SK-MEL-5 (cell line): ENCODE measurements at regions not wholly inside any gene's neighbourhood (a gene's known extent, or its start where the extent isn't known, plus 50 kb on each side); places are given as distances from the start of the nearest gene placed in this dataset.
"Not testable (repeated sequence)": the region's sequence is repeated elsewhere in the genome, so short reads cannot be mapped to it uniquely, and the experiment has no call there.

Experiments
- DNase-seq: peaks from one replicate; pipeline ENCODE4 v3.0.0-alpha.2; 2016; ENCODE audit warnings: low read depth, low spot score
- in situ Hi-C: cut with HindIII; loops from 2 replicates; pipeline ENCODE4 v1.10.0; 2016; ENCODE audit warnings: low sequenced_read_pairs, high pct_unique_total_duplicates, low pct_unique_long_range_greater_than_20kb

- in situ Hi-C loops, result no loop called here
- no peak for DNase-seq
Measured at GRCh38 chr3:125645616-125646015, 50.3 kb upstream of the OSBPL11 start.

- in situ Hi-C loops, result no loop called here
- no peak for DNase-seq
Measured at GRCh38 chr3:125646581-125646980, 51.3 kb upstream of the OSBPL11 start.

GRCh38 chr3:125647318-125648014, 52.2 kb upstream of the OSBPL11 start:
- no peak for DNase-seq
- in situ Hi-C loops, result no loop called here

GRCh38 chr3:125651244-125651643, 55.9 kb upstream of the OSBPL11 start:
- no peak for DNase-seq
- in situ Hi-C loops, result no loop called here

DNA sequence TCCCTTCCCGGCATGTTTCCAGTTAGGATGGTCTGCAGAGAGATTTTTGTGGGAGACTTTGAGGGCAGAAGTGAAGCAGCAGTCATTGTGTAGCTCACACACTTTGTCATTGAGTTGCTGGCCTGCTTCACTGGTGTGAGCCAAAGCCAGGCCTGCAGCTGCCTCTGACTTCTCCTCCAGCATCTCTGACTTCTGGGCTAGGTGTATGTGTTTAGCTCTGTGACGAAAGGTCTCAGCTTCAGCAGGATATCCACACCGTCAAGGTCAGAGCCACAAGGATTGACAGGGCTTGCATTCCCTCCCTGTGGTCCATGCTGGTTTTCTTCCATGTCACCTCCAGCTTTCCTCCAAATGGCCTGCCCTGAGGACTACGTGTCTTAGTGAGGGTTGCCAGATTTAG, 57.1 kb upstream of the OSBPL11 start:
- in situ Hi-C loops, result no loop called here
- no peak for DNase-seq

DNA sequence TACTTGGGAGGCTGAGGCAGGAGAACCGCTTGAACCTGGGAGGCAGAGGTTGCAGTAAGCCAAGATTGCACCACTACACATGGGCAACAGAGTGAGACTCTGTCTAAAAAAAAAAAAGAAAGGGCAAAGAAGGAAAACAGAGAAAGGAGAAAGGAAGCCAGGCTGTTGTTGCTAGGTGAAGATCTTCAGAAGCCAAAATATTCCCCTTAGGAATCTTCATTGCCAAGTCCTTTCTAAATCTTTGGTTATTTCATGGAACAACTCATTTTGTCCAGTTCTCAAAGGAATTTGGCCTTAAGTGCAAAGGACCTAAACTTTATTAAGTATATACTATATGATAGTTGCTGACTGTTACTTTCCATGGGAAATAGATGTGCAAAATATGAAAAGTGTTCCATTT, 59.2 kb upstream of the OSBPL11 start:
- in situ Hi-C loops, result no loop called here
- no peak for DNase-seq

DNA sequence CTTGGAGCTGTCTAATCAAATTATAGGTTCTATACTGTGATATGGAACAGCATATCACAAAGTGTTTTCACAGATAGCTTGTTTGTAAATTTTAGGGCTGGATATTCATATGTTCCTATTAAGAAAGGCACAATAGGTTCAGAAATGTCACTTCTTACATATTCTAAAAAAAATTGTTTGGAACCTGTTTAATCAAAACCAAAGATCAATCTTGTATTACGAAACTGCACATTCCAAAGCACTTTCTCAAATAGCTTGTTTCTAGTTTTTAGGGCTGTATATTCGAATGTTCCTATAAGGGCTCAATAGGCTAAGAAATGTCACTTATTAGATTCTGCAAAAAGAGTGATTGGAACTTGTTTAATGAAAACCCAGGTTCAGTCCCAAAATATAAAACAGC, 67.4 kb upstream of the OSBPL11 start:
- in situ Hi-C loops, result no loop called here
- no peak for DNase-seq

- in situ Hi-C loops, result no loop called here
- no peak for DNase-seq
Measured at GRCh38 chr3:125670352-125670751, 75.1 kb upstream of the OSBPL11 start.

DNA sequence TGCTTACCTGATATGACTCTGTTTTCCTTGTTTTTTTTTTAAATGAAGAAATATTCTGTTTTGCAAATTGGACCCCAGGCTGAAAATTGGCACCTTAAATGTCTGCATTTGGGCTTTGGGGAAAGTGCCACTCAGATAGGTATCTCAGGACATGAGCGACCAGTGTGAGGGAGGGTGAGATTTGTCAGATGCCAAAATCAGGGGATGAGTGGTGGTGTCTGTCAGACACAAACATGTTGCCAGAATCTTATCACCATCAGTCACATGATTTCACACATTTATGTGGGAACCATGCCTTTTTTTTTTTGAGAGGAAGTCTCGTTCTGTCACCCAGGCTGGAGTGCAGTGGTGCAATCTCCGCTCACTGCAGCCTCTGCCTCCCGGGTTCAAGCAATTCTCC, 75.6 kb upstream of the OSBPL11 start:
- DNase-seq, result no peak
- in situ Hi-C loops, result no loop called here

- in situ Hi-C loops, result no loop called here
- no peak for DNase-seq
Measured at GRCh38 chr3:125671461-125672243, 76.4 kb upstream of the OSBPL11 start.

- in situ Hi-C loops, result no loop called here
Measured at GRCh38 chr3:125675791-125676190, 80.5 kb upstream of the OSBPL11 start.

GRCh38 chr3:125679258-125679657, 84.0 kb upstream of the OSBPL11 start:
- DNase-seq, result peak; percentile 5
- in situ Hi-C loops, result no loop called here

More at GRCh38 chr3:125675791-125676190, 80.5 kb upstream of the OSBPL11 start:
- DNase-seq, result no peak

DNA sequence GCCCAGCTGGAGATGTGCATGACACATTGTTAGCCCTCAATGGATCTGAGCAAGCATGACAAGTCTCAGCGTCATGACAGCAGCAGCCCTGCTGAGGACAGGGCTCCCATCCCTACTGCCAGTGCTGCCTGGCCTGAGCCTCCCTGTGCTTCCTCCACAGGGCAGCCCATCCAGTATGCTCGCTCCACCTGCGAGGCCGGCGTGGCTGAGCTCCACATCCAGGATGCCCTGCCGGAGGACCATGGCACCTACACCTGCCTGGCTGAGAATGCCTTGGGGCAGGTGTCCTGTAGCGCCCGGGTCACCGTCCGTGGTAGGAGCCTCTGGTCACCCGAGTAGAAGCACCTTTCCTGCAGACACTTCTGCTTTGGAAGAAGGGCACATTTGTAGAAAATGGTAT, 85.8 kb upstream of the OSBPL11 start:
- no peak for DNase-seq
- in situ Hi-C loops, result no loop called here

- DNase-seq, in situ Hi-C loops: not testable (repeated sequence)
Measured at GRCh38 chr3:125681906-125682305, 86.6 kb upstream of the OSBPL11 start.

- DNase-seq, in situ Hi-C loops: not testable (repeated sequence)
Measured at GRCh38 chr3:125682610-125683009, 87.3 kb upstream of the OSBPL11 start.

- in situ Hi-C loops, result no loop called here
Measured at GRCh38 chr3:125683067-125683829, 88.0 kb upstream of the OSBPL11 start.

GRCh38 chr3:125684199-125684598, 88.9 kb upstream of the OSBPL11 start:
- peak; percentile 44 for DNase-seq
- in situ Hi-C loops, result no loop called here

More at GRCh38 chr3:125683067-125683829, 88.0 kb upstream of the OSBPL11 start:
- DNase-seq, result no peak

- in situ Hi-C loops, DNase-seq: not testable (repeated sequence)
Measured at GRCh38 chr3:125685741-125686140, 90.4 kb upstream of the OSBPL11 start.
